Heart right ventricle (tissue), 16 donors: ENCODE measurements at regions not wholly inside any gene's neighbourhood (a gene's known extent, or its start where the extent isn't known, plus 50 kb on each side); places are given as distances from the start of the nearest gene placed in this dataset.

ENCODE experiments used
- ATAC-seq, 8 donors: fragments of 200-7000 bp; cut with Tn5 transposase; one replicate each; pipeline ENCODE4 v1.9.1; 2020; ENCODE audit warnings: mild to moderate bottlenecking in 8 of 8, moderate library complexity in 8 of 8, moderate number of reproducible peaks in 1 of 8
- DNase-seq, 2 donors: peaks; one replicate each; pipeline ENCODE4 v3.0.0-alpha.2; 2020
- H3K27ac ChIP-seq, 10 donors: fragments of 200-600 bp; sonication (generic) in 2 of 10; one replicate each; pipeline versions ENCODE4 v1.5.0 to v1.8.0; 2020 to 2022; ENCODE audit warnings: mild to moderate bottlenecking in 3 of 10
- H3K27me3 ChIP-seq, 7 donors: fragments of 200-600 bp; one replicate each; pipeline ENCODE4 v1.8.0; 2021 to 2022; ENCODE audit warnings: mild to moderate bottlenecking in 2 of 7
- H3K36me3 ChIP-seq, 9 donors: fragments of 200-600 bp; sonication (generic) in 1 of 9; one replicate each; pipeline versions ENCODE4 v1.5.0 to v1.8.0; 2020 to 2022; ENCODE audit warnings: mild to moderate bottlenecking in 2 of 9
- H3K4me1 ChIP-seq, 9 donors: fragments of 200-600 bp; sonication (generic) in 1 of 9; one replicate each; pipeline versions ENCODE4 v1.5.0 to v1.8.0; 2020 to 2022; ENCODE audit warnings: mild to moderate bottlenecking in 4 of 9
- H3K4me3 ChIP-seq, 10 donors: fragments of 200-600 bp; sonication (generic) in 2 of 10; one replicate each; pipeline versions ENCODE4 v1.5.0 to v1.8.0; 2020 to 2022; ENCODE audit warnings: mild to moderate bottlenecking in 7 of 10, moderate library complexity in 2 of 10
- H3K9me3 ChIP-seq, 11 donors: fragments of 200-600 bp in 10 of 11; sonication (generic) in 2 of 11; one replicate each; pipeline versions ENCODE4 v1.5.0 to v1.8.0; 2013 to 2022; ENCODE audit warnings: mild to moderate bottlenecking in 2 of 11, control low read depth in 1 of 11, moderate library complexity in 1 of 11
- WGBS, 2 donors: extraction: QIAGEN DNeasy Blood & Tissue Kit; methylation state at CpG; one replicate each; pipeline ENCODE4 v1.1.7; 2013; ENCODE audit warnings: inconsistent platforms in 1 of 2; 5-methylcytosine and 5-hydroxymethylcytosine counted together
- intact Hi-C, 10 donors: fragments of 100-400 bp; cut with DNase I; formaldehyde crosslinking; loops; one replicate each; pipeline versions ENCODE4 v1.11.1 to v1.14.2; 2022
- TF ChIP-seq, protein P1 (sequence below), 9 donors: fragments of 200-600 bp; sonication (generic) in 2 of 9; IDR thresholded peaks; one replicate each; pipeline versions ENCODE4 v1.5.0 to v1.8.0; 2021 to 2022; ENCODE audit warnings: antibody characterized with exemption in 9 of 9, mild to moderate bottlenecking in 5 of 9, moderate library complexity in 1 of 9
- donor health status: Arrhythmogenic right ventricular cardiomyopathy.
- donor health status: ischemic (EF 13 %, LVEDD 7.1; RV severe dilation, severe dysfunction).
- donor health status: healthy with polysubstance abuse.
- donor health status: DM: no; HTN: yes; CAD: no.
- donor health status: DM: no; HTN: no; CAD: no.
- donor health status: ischemic (EF 25% LVEDD 6.9; RV normal size, moderate dysfunction).
- donor health status: ischemic (EF 25% LVEDD 5.7; RV mildly dilated, moderate dysfunction).
- donor health status: healthy.
- donor health status: DM: yes; HTN: yes; CAD: no.
- donor health status: Ischemic cardiomyopathy.
- donor health status: ischemic (EF 35%, LVEDD 5.7; RV mildly dilated, moderate dysfunction).
- donor health status: nonischemic (EF 11% LVEDD 7.7; RV severe dilation, severe dysfunction).
- donor health status: DM: yes; HTN: yes; CAD: no.
- donor health status: PGD.
- donor health status: ischemic (EF 29% LVEDD 5.4; RV normal size, mild dysfunction).
- donor health status: nonischemic (EF 23%, LVEDD 6.1; RV moderate dilation, normal function).

DNA sequence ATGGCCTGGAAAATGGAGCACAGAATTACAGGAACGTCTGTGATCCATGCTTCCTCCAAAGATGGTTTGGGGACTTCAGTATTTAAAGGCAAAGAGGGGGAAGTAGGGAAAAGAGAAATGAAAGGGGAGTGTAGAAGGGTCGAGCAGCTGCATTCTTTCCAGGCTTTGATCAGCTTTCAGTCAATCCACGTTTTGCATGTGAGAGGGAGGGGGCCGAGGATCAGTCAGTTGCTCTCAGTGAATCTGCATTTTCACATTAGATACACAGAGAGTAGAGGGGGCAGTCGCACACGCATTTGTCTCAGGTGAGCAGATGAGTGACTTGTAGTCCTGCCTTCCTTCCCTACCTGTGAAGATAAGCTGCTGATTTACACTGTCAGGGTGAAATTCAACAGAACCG lies 78.8 kb downstream of the FOXF2 start:
- H3K4me1 ChIP-seq = no peaks in the 10 kb centered on the region
- intact Hi-C loops = no loop called here
- peaks cover 0 to 31% (median 0%) of the 10 kb centered on the region in 7 donors for H3K27me3 ChIP-seq
- H3K27ac ChIP-seq = no peak overlapping the region
- TF ChIP-seq, protein P1, sequence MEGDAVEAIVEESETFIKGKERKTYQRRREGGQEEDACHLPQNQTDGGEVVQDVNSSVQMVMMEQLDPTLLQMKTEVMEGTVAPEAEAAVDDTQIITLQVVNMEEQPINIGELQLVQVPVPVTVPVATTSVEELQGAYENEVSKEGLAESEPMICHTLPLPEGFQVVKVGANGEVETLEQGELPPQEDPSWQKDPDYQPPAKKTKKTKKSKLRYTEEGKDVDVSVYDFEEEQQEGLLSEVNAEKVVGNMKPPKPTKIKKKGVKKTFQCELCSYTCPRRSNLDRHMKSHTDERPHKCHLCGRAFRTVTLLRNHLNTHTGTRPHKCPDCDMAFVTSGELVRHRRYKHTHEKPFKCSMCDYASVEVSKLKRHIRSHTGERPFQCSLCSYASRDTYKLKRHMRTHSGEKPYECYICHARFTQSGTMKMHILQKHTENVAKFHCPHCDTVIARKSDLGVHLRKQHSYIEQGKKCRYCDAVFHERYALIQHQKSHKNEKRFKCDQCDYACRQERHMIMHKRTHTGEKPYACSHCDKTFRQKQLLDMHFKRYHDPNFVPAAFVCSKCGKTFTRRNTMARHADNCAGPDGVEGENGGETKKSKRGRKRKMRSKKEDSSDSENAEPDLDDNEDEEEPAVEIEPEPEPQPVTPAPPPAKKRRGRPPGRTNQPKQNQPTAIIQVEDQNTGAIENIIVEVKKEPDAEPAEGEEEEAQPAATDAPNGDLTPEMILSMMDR (IDR thresholded peaks at IDR 0.05) = no peak
- H3K9me3 ChIP-seq = no peaks in the 10 kb centered on the region
- DNase-seq = no peak
- WGBS, 2 donors = 22 to 27% methylated on average over 7 of the region's 7 CpGs
- no peaks in the 10 kb centered on the region for H3K36me3 ChIP-seq
- ATAC-seq = no peak
- H3K4me3 ChIP-seq = no peak overlapping the region

DNA sequence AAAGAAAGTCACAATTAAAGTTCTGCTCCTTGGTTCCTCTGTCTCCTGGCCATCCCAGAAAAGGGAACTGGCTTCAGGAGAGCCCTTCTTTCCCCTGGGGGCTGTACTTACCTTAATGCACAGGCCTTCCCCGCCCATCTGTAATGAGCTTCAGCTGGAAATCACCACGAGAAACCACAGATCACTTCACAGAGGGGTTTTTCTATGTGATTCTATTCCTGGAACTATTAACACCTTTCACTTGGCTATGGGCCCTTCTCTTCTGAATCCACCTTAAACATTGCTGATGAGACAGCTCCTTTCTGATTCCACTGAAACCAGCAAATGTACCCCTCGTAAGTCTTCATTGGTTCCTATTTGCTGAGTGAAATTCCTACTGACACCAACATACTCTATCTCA lies 80.7 kb downstream of the FOXF2 start:
- Histone ChIP-seq H3K27ac (no peak overlapping the region), H3K4me3 (no peak overlapping the region), H3K36me3 (no peaks in the 10 kb centered on the region), H3K4me1 (no peaks in the 10 kb centered on the region), H3K27me3 (peaks cover 0 to 42% (median 0%) of the 10 kb centered on the region in 7 donors), H3K9me3 (no peaks in the 10 kb centered on the region)
- DNase-seq = no peak
- TF ChIP-seq, protein P1 (IDR thresholded peaks at IDR 0.05) = no peak
- intact Hi-C loops = no loop called here
- no peak for ATAC-seq
- 59 to 62% methylated on average over 3 of the region's 3 CpGs for WGBS, 2 donors

- Histone ChIP-seq H3K27me3 (peaks cover 0 to 32% (median 0%) of the 10 kb centered on the region in 7 donors), H3K36me3 (no peaks in the 10 kb centered on the region), H3K27ac (no peak overlapping the region), H3K4me1 (no peaks in the 10 kb centered on the region), H3K4me3 (no peak overlapping the region), H3K9me3 (no peaks in the 10 kb centered on the region)
- ATAC-seq (no peak), DNase-seq (no peak)
- intact Hi-C loops = no loop called here
- TF ChIP-seq, protein P1 (IDR thresholded peaks at IDR 0.05) = no peak
These were observed 83.3 kb downstream of the FOXF2 start for GRCh38 chr6:1472643-1473042.

DNA sequence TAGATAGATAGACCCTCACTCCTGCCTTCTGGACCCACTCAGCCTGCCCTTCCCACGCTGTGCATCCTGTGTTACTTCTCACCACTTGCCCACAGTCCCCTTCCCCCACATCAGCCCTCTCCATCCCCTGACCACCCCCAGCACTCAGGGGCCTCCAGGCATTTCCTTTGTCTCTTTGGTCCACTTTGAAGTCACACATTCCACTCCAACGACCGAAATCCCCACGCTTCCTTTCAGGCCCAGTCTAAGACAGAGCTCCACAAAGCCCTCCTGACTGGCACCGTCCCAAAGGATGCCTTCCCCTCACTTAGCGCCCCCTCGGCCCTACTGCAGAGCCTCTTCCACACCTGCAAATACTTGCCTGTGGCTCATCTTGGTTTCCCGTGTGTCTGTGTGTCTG lies 83.8 kb downstream of the FOXF2 start:
- Histone ChIP-seq H3K27me3 (peaks cover 0 to 32% (median 0%) of the 10 kb centered on the region in 7 donors), H3K9me3 (no peaks in the 10 kb centered on the region), H3K4me3 (no peak overlapping the region), H3K4me1 (no peaks in the 10 kb centered on the region), H3K27ac (no peak overlapping the region), H3K36me3 (no peaks in the 10 kb centered on the region)
- ATAC-seq (no peak), DNase-seq (no peak)
- intact Hi-C loops = no loop called here
- WGBS, 2 donors = 51 to 55% methylated on average over 8 of the region's 8 CpGs
- TF ChIP-seq, protein P1 (IDR thresholded peaks at IDR 0.05) = no peak

GRCh38 chr6:1473598-1473997 lies 84.2 kb downstream of the FOXF2 start:
- no peak for DNase-seq
- ATAC-seq = no peak
- no peaks in the 10 kb centered on the region for H3K4me1 ChIP-seq
- no peak overlapping the region for H3K27ac ChIP-seq
- H3K27me3 ChIP-seq = peaks cover 0 to 32% (median 0%) of the 10 kb centered on the region in 7 donors
- intact Hi-C loops = no loop called here
- no peaks in the 10 kb centered on the region for H3K9me3 ChIP-seq
- 58 to 75% methylated on average over 1 of the region's 1 CpG for WGBS, 2 donors
- H3K4me3 ChIP-seq = no peak overlapping the region
- no peaks in the 10 kb centered on the region for H3K36me3 ChIP-seq
- TF ChIP-seq, protein P1 (IDR thresholded peaks at IDR 0.05) = no peak
